Psoas muscle (tissue), 7 donors: ENCODE measurements at regions not wholly inside any gene's neighbourhood (a gene's known extent, or its start where the extent isn't known, plus 50 kb on each side); places are given as distances from the start of the nearest gene placed in this dataset.
"Not testable (repeated sequence)": the region's sequence is repeated elsewhere in the genome, so short reads cannot be mapped to it uniquely, and the experiment has no call there.

Experiments
- ATAC-seq, 4 donors: fragments of 200-7000 bp; cut with Tn5 transposase; one replicate each; pipeline ENCODE4 v1.9.1; 2020; ENCODE audit warnings: moderate library complexity in 3 of 4, mild to moderate bottlenecking in 2 of 4
- DNase-seq, 2 donors: peaks; one replicate each; pipeline ENCODE4 v3.0.0-alpha.2; 2020
- H3K27ac ChIP-seq: fragments of 200-600 bp; one replicate; pipeline ENCODE4 v1.8.0; 2022
- H3K27me3 ChIP-seq, 3 donors: fragments of 200-600 bp in 1 of 3; one replicate each; pipeline versions ENCODE4 v1.6.1 to v1.8.0; 2013 to 2022; ENCODE audit warnings: low read length in 2 of 3, mild to moderate bottlenecking in 2 of 3, moderate library complexity in 1 of 3; ENCODE audit not compliant: insufficient read depth in 3 of 3
- H3K36me3 ChIP-seq, 2 donors: fragments of 200-600 bp in 1 of 2; one replicate each; pipeline versions ENCODE4 v1.6.1 to v1.8.0; 2013 to 2022; ENCODE audit warnings: low read depth in 1 of 2, mild to moderate bottlenecking in 1 of 2, moderate library complexity in 1 of 2; ENCODE audit not compliant: insufficient read depth in 1 of 2
- H3K4me1 ChIP-seq: fragments of 200-600 bp; one replicate; pipeline ENCODE4 v1.8.0; 2022
- H3K4me3 ChIP-seq: fragments of 200-600 bp; one replicate; pipeline ENCODE4 v1.8.0; 2022; ENCODE audit warnings: mild to moderate bottlenecking
- H3K9me3 ChIP-seq: fragments of 200-600 bp; one replicate; pipeline ENCODE4 v1.8.0; 2022
- WGBS, 3 donors: extraction: QIAGEN DNeasy Blood & Tissue Kit; methylation state at CpG; one replicate each; pipeline versions ENCODE4 v1.1.6 to v1.1.7; 2013; 5-methylcytosine and 5-hydroxymethylcytosine counted together
- intact Hi-C, 2 donors: fragments of 100-400 bp; cut with DNase I; formaldehyde crosslinking; loops; one replicate each; pipeline versions ENCODE4 v1.11.0 to v1.14.2; 2022
- TF ChIP-seq, protein P1 (sequence below): fragments of 200-600 bp; IDR thresholded peaks from one replicate; pipeline ENCODE4 v1.8.0; 2022; ENCODE audit warnings: antibody characterized with exemption
- donor health status: healthy with polysubstance abuse.
- donor health status: DM: no; HTN: no; CAD: no; lungs with moderate emphysema.
- donor health status: Bipolar disorder and iron deficiency.
- donor health status: healthy.
- donor health status: DM: yes; HTN: yes; CAD: no.
- donor health status: DM: no; HTN: no; CAD: no.
- donor health status: DM: yes; HTN: yes; CAD: no.

DNA sequence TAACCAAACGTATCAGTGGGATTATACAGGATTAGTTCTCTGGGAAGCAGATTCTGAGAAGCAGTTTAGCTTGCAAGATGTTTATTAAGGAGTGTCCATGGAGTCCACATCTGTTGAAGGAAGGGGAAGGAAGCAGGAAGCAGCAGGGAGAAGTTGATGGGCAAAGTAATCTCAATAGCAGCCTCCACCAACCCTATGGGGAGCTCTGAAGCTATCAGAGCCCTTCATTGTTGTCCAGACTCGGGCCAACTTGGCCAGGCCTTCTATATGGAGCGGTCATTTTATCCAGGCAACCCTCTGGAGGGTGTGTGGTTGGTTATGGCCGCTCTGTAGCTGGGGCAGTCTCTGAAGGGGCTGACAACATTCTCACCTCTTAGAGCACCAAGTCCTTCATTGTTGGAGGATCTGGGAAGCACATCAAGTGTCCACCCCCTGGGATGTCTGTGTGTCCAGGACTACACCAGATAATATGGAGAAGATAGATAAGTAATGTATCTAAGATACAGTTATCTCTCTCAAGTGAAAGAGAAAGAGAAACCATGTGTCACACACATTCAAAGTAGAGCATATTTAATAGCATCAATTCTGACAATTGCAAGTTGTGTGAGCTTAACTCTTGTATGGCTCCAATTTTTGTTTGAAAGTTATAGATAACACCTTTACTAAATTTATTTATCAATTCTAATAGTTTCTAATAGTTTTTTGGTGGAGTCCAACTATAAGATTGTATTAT is 101.7 kb upstream of the TRIM77 start:
- Histone ChIP-seq H3K27me3 (no peaks in the 10 kb centered on the region), H3K4me1 (no peaks in the 10 kb centered on the region), H3K27ac (no peak overlapping the region), H3K36me3 (no peaks in the 10 kb centered on the region), H3K9me3 (no peaks in the 10 kb centered on the region), H3K4me3 (no peak overlapping the region)
- intact Hi-C loops: no loop called here
- no peak for DNase-seq
- no peak for ATAC-seq
- TF ChIP-seq, protein P1, sequence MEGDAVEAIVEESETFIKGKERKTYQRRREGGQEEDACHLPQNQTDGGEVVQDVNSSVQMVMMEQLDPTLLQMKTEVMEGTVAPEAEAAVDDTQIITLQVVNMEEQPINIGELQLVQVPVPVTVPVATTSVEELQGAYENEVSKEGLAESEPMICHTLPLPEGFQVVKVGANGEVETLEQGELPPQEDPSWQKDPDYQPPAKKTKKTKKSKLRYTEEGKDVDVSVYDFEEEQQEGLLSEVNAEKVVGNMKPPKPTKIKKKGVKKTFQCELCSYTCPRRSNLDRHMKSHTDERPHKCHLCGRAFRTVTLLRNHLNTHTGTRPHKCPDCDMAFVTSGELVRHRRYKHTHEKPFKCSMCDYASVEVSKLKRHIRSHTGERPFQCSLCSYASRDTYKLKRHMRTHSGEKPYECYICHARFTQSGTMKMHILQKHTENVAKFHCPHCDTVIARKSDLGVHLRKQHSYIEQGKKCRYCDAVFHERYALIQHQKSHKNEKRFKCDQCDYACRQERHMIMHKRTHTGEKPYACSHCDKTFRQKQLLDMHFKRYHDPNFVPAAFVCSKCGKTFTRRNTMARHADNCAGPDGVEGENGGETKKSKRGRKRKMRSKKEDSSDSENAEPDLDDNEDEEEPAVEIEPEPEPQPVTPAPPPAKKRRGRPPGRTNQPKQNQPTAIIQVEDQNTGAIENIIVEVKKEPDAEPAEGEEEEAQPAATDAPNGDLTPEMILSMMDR: no peak
- WGBS, 3 donors: 48 to 52% (median 52%) methylated on average over 4 of the region's 4 CpGs

DNA sequence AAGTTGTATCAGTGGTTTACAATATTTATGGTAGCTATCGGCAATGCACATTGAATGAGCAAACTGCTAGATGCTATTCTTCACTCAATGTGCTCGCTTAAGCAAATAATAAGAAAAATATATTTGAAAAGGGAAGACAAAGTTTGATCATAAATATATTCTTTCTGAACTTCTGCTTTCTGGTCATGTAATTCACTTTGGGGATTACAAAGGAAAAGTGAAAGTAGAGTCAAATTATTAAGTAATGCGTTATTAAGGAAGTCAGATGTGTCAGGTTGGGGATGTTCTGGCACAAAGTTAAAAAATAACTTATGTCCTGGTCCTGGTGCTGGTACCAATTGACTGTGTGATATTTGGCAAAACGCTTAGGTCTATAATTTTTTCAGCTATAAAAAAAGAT is 98.0 kb upstream of the TRIM77 start:
- TF ChIP-seq, protein P1: no peak
- DNase-seq: no peak
- no peaks in the 10 kb centered on the region for H3K4me1 ChIP-seq
- H3K4me3 ChIP-seq: no peak overlapping the region
- no peak overlapping the region for H3K27ac ChIP-seq
- H3K27me3 ChIP-seq: no peaks in the 10 kb centered on the region
- H3K9me3 ChIP-seq: no peaks in the 10 kb centered on the region
- 67 to 74% (median 69%) methylated on average over 4 of the region's 4 CpGs for WGBS, 3 donors
- no peaks in the 10 kb centered on the region for H3K36me3 ChIP-seq
- intact Hi-C loops: no loop called here
- ATAC-seq: no peak

DNA sequence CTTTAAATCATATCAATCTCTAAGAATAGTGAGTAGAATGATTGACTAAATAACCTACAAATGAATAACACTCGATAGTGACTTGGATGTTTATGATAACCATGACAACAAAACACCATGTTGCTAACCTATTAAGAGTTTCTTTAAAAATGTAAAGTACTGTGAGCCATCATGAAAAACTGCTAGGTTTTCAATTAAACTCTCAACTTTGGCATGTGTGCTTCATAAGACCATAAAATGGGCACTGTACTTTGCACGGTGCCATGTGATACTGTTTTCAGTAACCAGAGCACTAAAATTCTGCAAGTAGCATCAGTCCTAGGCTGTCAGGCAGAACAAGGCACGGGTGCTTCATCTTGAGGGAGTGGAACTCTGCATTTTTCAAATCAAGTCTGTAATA is 96.2 kb upstream of the TRIM77 start:
- H3K4me3 ChIP-seq: no peak overlapping the region
- no peaks in the 10 kb centered on the region for H3K36me3 ChIP-seq
- intact Hi-C loops: no loop called here
- DNase-seq: no peak
- ATAC-seq: no peak
- WGBS, 3 donors: 37 to 55% (median 40%) methylated on average over 3 of the region's 3 CpGs
- no peaks in the 10 kb centered on the region for H3K27me3 ChIP-seq
- TF ChIP-seq, protein P1: no peak
- H3K9me3 ChIP-seq: no peaks in the 10 kb centered on the region
- no peak overlapping the region for H3K27ac ChIP-seq
- no peaks in the 10 kb centered on the region for H3K4me1 ChIP-seq

DNA sequence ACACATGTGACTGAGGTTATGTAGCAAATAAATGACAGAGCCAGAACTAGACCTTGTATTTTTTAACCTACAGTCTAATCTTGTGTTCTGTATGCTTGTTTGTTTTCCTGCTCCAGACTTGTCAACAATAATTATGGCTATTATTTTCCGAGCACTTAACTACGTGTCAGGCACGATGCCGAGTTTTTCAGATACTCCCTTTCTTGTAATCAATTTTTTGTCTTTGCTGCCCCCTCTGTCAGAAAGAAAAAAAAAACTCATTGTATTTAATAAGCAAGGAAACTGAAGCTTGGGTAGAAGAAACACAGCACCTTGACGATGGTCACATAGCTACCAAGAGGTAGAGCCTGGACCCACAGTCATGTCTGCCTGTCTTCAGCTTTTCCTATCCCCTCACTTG is 95.7 kb upstream of the TRIM77 start:
- intact Hi-C loops, ATAC-seq, H3K9me3 ChIP-seq, H3K4me3 ChIP-seq, H3K27me3 ChIP-seq, H3K4me1 ChIP-seq, H3K27ac ChIP-seq, H3K36me3 ChIP-seq, DNase-seq: not testable (repeated sequence)
- 32 to 45% (median 36%) methylated on average over 5 of the region's 5 CpGs for WGBS, 3 donors

DNA sequence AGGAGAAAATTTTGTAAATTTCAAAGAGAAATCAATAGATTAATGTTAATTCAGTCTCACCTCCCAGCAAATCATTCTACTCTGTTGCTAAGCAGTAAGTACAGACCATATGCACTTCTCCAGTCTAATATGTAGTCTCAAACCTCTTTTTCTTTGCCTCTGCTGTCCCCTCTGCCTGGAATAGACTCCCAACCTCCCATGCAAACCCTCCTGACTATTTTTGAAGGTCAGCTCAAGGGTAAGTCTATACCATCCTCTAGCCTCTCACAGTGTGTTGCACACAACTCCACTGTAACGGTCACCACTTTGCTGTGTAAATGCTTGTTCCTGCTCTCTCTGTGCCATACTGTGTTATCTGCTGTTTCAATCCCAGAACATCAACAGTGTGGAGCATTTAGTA is 94.5 kb upstream of the TRIM77 start:
- H3K27ac ChIP-seq, H3K4me3 ChIP-seq, H3K27me3 ChIP-seq, H3K36me3 ChIP-seq, DNase-seq, intact Hi-C loops, ATAC-seq, H3K4me1 ChIP-seq, H3K9me3 ChIP-seq: not testable (repeated sequence)
- WGBS, 3 donors: 79 to 82% (median 80%) methylated on average over 1 of the region's 1 CpG

DNA sequence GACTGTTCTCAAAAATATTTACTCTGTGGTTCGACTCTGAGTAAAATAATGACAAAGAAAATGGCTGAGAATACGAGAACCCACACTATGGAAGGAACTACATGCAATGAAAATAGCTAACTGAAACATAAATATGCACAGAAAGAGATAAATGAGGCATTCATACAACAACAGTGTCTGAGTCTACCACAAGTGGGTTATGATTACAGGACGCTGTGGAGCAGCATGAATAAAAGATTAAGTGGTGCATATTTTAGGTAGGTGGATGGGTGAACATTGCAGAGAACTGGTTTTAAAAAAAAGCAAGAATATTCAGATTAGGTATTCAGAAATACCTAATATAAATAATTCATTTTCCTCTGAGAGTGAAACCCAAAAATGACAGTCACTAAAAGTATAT is 93.9 kb upstream of the TRIM77 start:
- H3K27me3 ChIP-seq, H3K4me1 ChIP-seq, H3K36me3 ChIP-seq, H3K4me3 ChIP-seq, DNase-seq, ATAC-seq, H3K9me3 ChIP-seq, intact Hi-C loops, H3K27ac ChIP-seq: not testable (repeated sequence)
- WGBS, 3 donors: 66 to 78% (median 74%) methylated on average over 3 of the region's 3 CpGs
